Ishikawa (cell line): ENCODE measurements at regions not wholly inside any gene's neighbourhood (a gene's known extent, or its start where the extent isn't known, plus 50 kb on each side); places are given as distances from the start of the nearest gene placed in this dataset.

Source experiments
- CEBPB ChIP-seq: IDR thresholded peaks from 2 replicates; pipeline ENCODE4 v1.6.1; 2012
- TAF1 ChIP-seq: IDR thresholded peaks from 2 replicates; pipeline ENCODE4 v1.6.1; 2012; ENCODE audit warnings: low read depth, mild to moderate bottlenecking
- TEAD4 ChIP-seq: IDR thresholded peaks from 2 replicates; pipeline ENCODE4 v1.6.1; 2012
- YY1 ChIP-seq: IDR thresholded peaks from 2 replicates; pipeline ENCODE4 v1.6.1; 2012; ENCODE audit warnings: low read depth
- TF ChIP-seq, protein P1 (sequence below): IDR thresholded peaks from 2 replicates; pipeline ENCODE4 v1.6.1; 2012

DNA sequence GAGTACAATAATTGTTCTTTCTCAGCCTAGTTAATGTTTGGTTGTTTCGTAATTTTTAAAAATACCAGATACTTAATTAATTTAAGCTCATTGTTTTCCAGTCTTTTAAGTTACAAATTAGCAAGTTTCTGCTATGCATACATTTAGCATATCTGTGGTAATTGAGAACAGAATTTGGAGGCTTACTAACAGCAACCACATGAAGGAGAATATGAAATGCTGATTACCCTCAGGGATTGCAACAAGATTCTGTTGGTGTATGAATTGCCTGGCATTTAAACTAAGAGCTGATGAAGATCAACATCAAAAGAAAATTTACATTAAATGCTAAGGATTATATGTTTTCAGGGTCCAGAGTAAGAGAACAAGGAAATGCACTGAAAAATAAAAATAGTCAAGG, 580.0 kb upstream of the INTU start:
- TF ChIP-seq YY1 = no peak
- TF ChIP-seq TEAD4 = no peak
- TF ChIP-seq TAF1 = no peak
- TF ChIP-seq, protein P1, sequence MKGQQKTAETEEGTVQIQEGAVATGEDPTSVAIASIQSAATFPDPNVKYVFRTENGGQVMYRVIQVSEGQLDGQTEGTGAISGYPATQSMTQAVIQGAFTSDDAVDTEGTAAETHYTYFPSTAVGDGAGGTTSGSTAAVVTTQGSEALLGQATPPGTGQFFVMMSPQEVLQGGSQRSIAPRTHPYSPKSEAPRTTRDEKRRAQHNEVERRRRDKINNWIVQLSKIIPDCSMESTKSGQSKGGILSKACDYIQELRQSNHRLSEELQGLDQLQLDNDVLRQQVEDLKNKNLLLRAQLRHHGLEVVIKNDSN = no peak
- TF ChIP-seq CEBPB = no peak
